Stimulated activated CD8-positive, alpha-beta memory T cell treated with anti-CD3 and anti-CD28 coated beads, Interleukin-7, amount 100 ng/mL, for 48 hours (primary cell): ENCODE measurements at regions not wholly inside any gene's neighbourhood (a gene's known extent, or its start where the extent isn't known, plus 50 kb on each side); places are given as distances from the start of the nearest gene placed in this dataset.

ENCODE experiments used
- DNase-seq, 2 donors: peaks; one replicate each; pipeline ENCODE4 v3.0.0-alpha.2; 2020; ENCODE audit warnings: low read depth in 1 of 2; ENCODE audit errors: extremely low read depth in 1 of 2

GRCh38 chr2:193973781-193974180 lies 1683.2 kb upstream of the SLC39A10 start:
- no peak for DNase-seq

- no peak for DNase-seq
Observed at GRCh38 chr2:193966590-193966989, 1690.4 kb upstream of the SLC39A10 start.

- no peak for DNase-seq
Observed at GRCh38 chr2:193965263-193965662, 1691.8 kb upstream of the SLC39A10 start.

- no peak for DNase-seq
Observed at GRCh38 chr2:193963472-193964119, 1693.4 kb upstream of the SLC39A10 start.

- no peak for DNase-seq
Observed at GRCh38 chr2:193946806-193947205, 1710.2 kb upstream of the SLC39A10 start.

GRCh38 chr2:193943406-193943960 lies 1713.5 kb upstream of the SLC39A10 start:
- DNase-seq = no peak

- no peak for DNase-seq
Observed at GRCh38 chr2:193935114-193935513, 1721.9 kb upstream of the SLC39A10 start.

- no peak for DNase-seq
Observed at GRCh38 chr2:193929131-193929530, 1727.9 kb upstream of the SLC39A10 start.

GRCh38 chr2:193907561-193907960 lies 1712.8 kb upstream of the TMEFF2 start:
- no peak for DNase-seq

- no peak for DNase-seq
Observed at GRCh38 chr2:193900292-193900691, 1705.6 kb upstream of the TMEFF2 start.

GRCh38 chr2:193895226-193895625 lies 1700.5 kb upstream of the TMEFF2 start:
- DNase-seq = no peak

GRCh38 chr2:193894081-193894480 lies 1699.3 kb upstream of the TMEFF2 start:
- DNase-seq = no peak

GRCh38 chr2:193891023-193891422 lies 1696.3 kb upstream of the TMEFF2 start:
- DNase-seq = no peak

- DNase-seq = no peak
Observed at GRCh38 chr2:193885419-193885818, 1690.7 kb upstream of the TMEFF2 start.

GRCh38 chr2:193883820-193884219 lies 1689.1 kb upstream of the TMEFF2 start:
- DNase-seq = no peak

- DNase-seq = no peak
Observed at GRCh38 chr2:193876980-193877379, 1682.2 kb upstream of the TMEFF2 start.

GRCh38 chr2:193869564-193869963 lies 1674.8 kb upstream of the TMEFF2 start:
- DNase-seq = no peak

- no peak for DNase-seq
Observed at GRCh38 chr2:193868833-193869232, 1674.1 kb upstream of the TMEFF2 start.

GRCh38 chr2:193868132-193868531 lies 1673.4 kb upstream of the TMEFF2 start:
- no peak for DNase-seq

GRCh38 chr2:193867454-193867853 lies 1672.7 kb upstream of the TMEFF2 start:
- no peak for DNase-seq

GRCh38 chr2:193861557-193861956 lies 1666.8 kb upstream of the TMEFF2 start:
- DNase-seq = no peak

- DNase-seq = no peak
Observed at GRCh38 chr2:193847991-193848390, 1653.3 kb upstream of the TMEFF2 start.

- DNase-seq = no peak
Observed at GRCh38 chr2:193847130-193847529, 1652.4 kb upstream of the TMEFF2 start.
